Keratinocyte (primary cell): ENCODE measurements at regions not wholly inside any gene's neighbourhood (a gene's known extent, or its start where the extent isn't known, plus 50 kb on each side); places are given as distances from the start of the nearest gene placed in this dataset.

Source experiments
- CTCF ChIP-seq, 3 experiments: IDR thresholded peaks in 1 of 3; conservative IDR thresholded peaks in 1 of 3; optimal IDR thresholded peaks in 1 of 3; 2 replicates in 2 of 3; 3 replicates in 1 of 3; pipeline versions ENCODE3 to v1.5.1; 2011; ENCODE audit warnings: low read length in 3 of 3, mild to moderate bottlenecking in 3 of 3, moderate library complexity in 2 of 3, control low read depth in 1 of 3, inconsistent platforms in 1 of 3; ENCODE audit not compliant: insufficient read depth in 2 of 3; ENCODE audit errors: extremely low read depth in 1 of 3
- EZH2 ChIP-seq: IDR thresholded peaks from one replicate; pipeline ENCODE4 v1.6.1; 2012; ENCODE audit warnings: inconsistent platforms, mild to moderate bottlenecking, low read length, moderate library complexity

DNA sequence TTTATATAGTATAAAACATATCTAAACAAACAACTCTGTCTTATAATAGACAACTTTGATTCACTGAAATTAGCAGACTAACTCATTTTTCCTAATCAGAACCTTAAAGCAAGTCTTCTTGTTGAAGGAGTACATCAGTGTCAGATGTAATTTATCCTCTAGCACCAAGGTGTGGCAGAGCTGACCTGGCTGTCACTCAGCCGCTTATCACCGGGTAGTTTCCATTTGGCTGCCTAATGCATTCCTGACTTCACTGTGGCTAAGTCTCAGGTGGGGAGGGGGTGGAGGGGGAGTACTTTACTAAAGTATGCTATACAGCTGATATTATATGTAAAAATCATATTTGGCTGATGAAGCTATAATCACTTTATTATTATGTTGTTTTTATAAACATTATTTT lies 339.9 kb upstream of the RGS6 start:
- peak in 1 of 3 experiments; percentile 18 for TF ChIP-seq CTCF (optimal IDR thresholded peaks at IDR 0.05 in 1 of 3, IDR thresholded peaks at IDR 0.05 in 1 of 3, conservative IDR thresholded peaks at IDR 0.05 in 1 of 3; ENCODE audit: extremely low read depth in 1 of 3, insufficient read depth in 2 of 3, low read length in 3 of 3)
- no peak for TF ChIP-seq EZH2
